Gastroesophageal sphincter (tissue), 4 donors: ENCODE measurements at regions not wholly inside any gene's neighbourhood (a gene's known extent, or its start where the extent isn't known, plus 50 kb on each side); places are given as distances from the start of the nearest gene placed in this dataset.

Source experiments
- ATAC-seq: fragments of 150-250 bp; one replicate; pipeline ENCODE4 v1.9.1; 2016; ENCODE audit warnings: mild to moderate bottlenecking, moderate library complexity
- H3K27ac ChIP-seq, 4 donors: fragments of 200-600 bp; sonication (generic) in 3 of 4; 1 replicate in 3 of 4; 2 replicates in 1 of 4; pipeline ENCODE4 v1.5.1; 2016 to 2019
- H3K27me3 ChIP-seq: fragments of 200-600 bp; sonication (generic); one replicate; pipeline ENCODE4 v1.5.1; 2019
- H3K36me3 ChIP-seq, 2 donors: fragments of 200-600 bp; sonication (generic); one replicate each; pipeline ENCODE4 v1.5.1; 2019; ENCODE audit warnings: control low read depth in 1 of 2
- H3K4me1 ChIP-seq, 3 donors: fragments of 200-600 bp; sonication (generic); 1 replicate in 2 of 3; 2 replicates in 1 of 3; pipeline ENCODE4 v1.5.1; 2016 to 2019; ENCODE audit warnings: control low read depth in 2 of 3
- H3K4me3 ChIP-seq, 2 donors: fragments of 200-600 bp; sonication (generic); one replicate each; pipeline ENCODE4 v1.5.1; 2019; ENCODE audit warnings: mild to moderate bottlenecking in 1 of 2, moderate library complexity in 1 of 2
- H3K9me3 ChIP-seq, 3 donors: fragments of 200-600 bp; sonication (generic); one replicate each; pipeline ENCODE4 v1.5.1; 2017 to 2019; ENCODE audit warnings: control low read depth in 2 of 3
- EP300 ChIP-seq: sonication (generic); formaldehyde crosslinking; IDR thresholded peaks from one replicate; pipeline ENCODE4 v1.6.1; 2017; ENCODE audit warnings: antibody characterized with exemption, mild to moderate bottlenecking
- POLR2A ChIP-seq, 2 donors: fragments of 450-650 bp; IDR thresholded peaks; one replicate each; pipeline ENCODE4 v1.6.1; 2017; ENCODE audit warnings: antibody characterized with exemption in 2 of 2, mild to moderate bottlenecking in 2 of 2, moderate library complexity in 1 of 2
- POLR2AphosphoS5 ChIP-seq: sonication (generic); formaldehyde crosslinking; IDR thresholded peaks from one replicate; pipeline ENCODE4 v1.6.1; 2017; ENCODE audit warnings: antibody characterized with exemption
- WGBS, 2 donors: methylation state at CpG; one replicate each; pipeline ENCODE4 v1.1.5; 2018; ENCODE audit warnings: low coverage in 1 of 2; 5-methylcytosine and 5-hydroxymethylcytosine counted together
- TF ChIP-seq, protein P1 (sequence below), 4 experiments: fragments of 200-600 bp in 2 of 4; fragments of 450-650 bp in 2 of 4; sonication (generic) in 1 of 4; IDR thresholded peaks; one replicate each; pipeline ENCODE4 v1.5.1; 2017 to 2019; ENCODE audit warnings: antibody characterized with exemption in 4 of 4, mild to moderate bottlenecking in 2 of 4, moderate library complexity in 2 of 4

DNA sequence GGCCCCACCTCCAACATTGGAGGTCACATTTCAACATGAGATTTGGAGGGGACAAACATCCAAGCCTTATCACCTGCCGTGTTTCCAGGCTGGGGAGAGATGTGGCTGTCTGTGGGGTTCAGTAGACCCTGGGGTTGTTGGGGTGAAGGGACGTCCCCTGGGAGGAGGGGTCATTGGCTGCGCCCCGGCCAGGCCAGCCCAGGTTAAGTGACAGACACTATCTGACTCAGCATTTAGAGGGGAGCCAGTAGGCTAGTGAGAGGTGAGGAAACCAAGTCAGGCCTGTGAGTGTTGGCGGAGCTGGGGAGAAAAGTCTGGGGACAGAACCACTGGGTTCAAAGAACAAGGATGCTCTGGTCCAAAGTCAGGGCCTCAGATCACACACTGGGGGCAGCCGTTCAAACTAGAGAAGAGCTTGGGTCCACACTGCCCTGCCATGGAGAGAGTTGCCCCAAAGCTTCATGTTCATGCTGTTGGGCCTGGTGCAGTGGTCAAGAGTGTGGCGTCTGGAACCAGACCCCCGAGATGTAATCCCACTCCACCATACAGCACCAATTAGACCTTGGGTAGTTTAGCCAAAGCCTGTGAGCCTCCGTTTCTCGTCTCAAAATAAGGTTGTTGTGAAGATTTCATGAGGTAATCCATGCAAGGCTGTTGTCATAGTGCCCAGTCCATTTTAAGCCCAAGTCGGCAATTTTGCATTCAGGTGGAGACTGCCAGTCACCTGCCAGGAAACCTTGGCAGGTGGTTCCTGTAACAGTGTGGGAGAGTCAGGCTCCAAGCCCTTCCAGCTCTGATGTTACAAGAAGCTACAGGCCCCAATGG is 1289.6 kb downstream of the TBC1D22A start:
- WGBS, 2 donors, result 72 to 80% methylated on average over 4 to 8 of the region's 11 CpGs
- no peaks in the 10 kb centered on the region for H3K36me3 ChIP-seq
- ATAC-seq, result no peak
- H3K27ac ChIP-seq, result no peak overlapping the region
- no peak overlapping the region for H3K4me3 ChIP-seq
- TF ChIP-seq POLR2A (IDR thresholded peaks at IDR 0.05) (no peak), POLR2AphosphoS5 (no peak), EP300 (no peak)
- TF ChIP-seq, protein P1, sequence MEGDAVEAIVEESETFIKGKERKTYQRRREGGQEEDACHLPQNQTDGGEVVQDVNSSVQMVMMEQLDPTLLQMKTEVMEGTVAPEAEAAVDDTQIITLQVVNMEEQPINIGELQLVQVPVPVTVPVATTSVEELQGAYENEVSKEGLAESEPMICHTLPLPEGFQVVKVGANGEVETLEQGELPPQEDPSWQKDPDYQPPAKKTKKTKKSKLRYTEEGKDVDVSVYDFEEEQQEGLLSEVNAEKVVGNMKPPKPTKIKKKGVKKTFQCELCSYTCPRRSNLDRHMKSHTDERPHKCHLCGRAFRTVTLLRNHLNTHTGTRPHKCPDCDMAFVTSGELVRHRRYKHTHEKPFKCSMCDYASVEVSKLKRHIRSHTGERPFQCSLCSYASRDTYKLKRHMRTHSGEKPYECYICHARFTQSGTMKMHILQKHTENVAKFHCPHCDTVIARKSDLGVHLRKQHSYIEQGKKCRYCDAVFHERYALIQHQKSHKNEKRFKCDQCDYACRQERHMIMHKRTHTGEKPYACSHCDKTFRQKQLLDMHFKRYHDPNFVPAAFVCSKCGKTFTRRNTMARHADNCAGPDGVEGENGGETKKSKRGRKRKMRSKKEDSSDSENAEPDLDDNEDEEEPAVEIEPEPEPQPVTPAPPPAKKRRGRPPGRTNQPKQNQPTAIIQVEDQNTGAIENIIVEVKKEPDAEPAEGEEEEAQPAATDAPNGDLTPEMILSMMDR (IDR thresholded peaks at IDR 0.05), result no peak
- peaks cover 60% of the 10 kb centered on the region for H3K27me3 ChIP-seq
- H3K9me3 ChIP-seq, result no peaks in the 10 kb centered on the region
- H3K4me1 ChIP-seq, result no peaks in the 10 kb centered on the region

DNA sequence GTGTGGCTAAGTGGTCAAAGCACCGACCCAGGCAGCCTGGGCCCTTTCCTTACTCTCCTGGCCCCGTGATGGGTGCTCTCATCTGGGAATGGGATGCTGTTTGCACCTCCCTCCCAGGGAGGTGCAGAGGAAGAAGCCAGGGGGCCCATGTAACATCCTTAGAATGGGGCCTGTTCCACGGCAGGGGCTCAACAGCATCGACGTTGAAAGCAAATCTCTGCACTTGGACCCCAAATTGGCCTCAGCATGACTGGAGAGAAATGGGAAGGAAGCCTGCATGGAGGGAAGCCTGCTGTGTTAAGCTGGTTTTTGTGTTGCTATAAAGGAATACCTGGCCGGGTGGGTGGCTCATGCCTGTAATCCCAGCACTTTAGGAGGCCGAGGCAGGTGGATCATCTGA is 1288.4 kb downstream of the TBC1D22A start:
- Histone ChIP-seq H3K36me3 (no peaks in the 10 kb centered on the region), H3K27me3 (peaks cover 59% of the 10 kb centered on the region), H3K4me1 (no peaks in the 10 kb centered on the region), H3K4me3 (no peak overlapping the region), H3K27ac (no peak overlapping the region), H3K9me3 (no peaks in the 10 kb centered on the region)
- no peak for ATAC-seq
- TF ChIP-seq, protein P1 (IDR thresholded peaks at IDR 0.05), result no peak
- TF ChIP-seq EP300 (no peak), POLR2A (IDR thresholded peaks at IDR 0.05) (no peak), POLR2AphosphoS5 (no peak)
- WGBS, 2 donors, result 55 to 60% methylated on average over 1 to 2 of the region's 7 CpGs

DNA sequence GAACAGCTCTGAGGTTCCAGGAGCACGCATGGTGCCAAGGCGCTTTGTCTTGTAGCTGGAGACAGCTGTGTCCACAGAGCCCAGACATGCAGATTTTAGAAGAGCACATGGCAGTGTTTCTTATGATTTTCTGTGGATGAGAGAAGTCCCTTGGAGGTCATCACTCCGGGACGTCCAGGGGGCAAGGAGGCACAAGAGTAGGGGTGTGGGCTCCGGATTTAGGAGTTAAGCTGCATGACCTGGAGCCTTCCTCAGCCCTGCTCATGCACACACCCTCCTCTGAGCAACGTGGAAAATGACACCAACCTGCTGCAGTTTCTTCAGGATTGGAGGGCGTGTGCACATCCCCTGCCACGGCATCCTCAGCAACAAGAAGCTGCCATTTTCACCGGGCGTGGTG is 1286.7 kb downstream of the TBC1D22A start:
- ATAC-seq, result no peak
- WGBS, 2 donors, result 0 to 15% methylated on average over 1 to 2 of the region's 10 CpGs

DNA sequence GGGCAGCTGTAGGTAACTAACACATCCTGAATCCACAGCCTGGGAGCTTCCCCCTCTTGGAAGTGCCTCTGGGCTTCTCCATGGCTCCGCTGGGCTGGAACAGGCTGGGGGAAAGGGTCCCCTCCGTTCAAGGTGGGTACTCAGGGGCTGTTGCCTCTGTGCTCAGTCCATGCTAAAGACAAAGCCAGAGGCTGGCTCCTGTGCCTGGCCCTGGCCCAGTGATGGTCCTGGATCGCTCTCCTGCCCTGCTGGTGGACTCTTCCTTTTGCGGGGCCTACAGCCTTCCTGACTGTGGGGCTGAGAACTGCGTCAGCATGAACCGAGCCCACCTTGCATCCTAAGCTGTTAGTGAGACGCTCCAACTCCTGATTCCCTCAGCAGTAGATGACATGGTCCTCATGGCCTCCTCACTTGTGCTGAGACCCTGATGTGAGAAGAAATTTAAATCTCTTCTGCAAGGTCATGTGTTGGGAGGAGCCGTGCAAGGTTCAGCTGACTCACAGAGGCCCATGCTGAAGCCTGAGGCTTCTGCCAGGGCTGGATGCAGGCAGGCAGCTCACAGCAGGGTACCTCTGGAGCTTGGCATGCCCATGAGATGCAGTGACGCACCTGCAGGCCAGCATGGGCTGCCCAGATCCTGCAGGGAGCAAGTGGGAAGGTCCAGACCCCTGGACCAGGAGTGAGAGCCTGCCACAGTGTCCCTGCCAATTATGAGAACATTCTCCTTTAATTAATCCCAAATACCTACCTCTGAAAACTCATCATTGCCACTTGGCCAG is 1285.5 kb downstream of the TBC1D22A start:
- H3K27ac ChIP-seq, result no peak overlapping the region
- no peak for ATAC-seq
- TF ChIP-seq, protein P1 (IDR thresholded peaks at IDR 0.05), result no peak
- no peak for TF ChIP-seq POLR2AphosphoS5
- TF ChIP-seq POLR2A (IDR thresholded peaks at IDR 0.05), result no peak
- H3K4me1 ChIP-seq, result no peaks in the 10 kb centered on the region
- no peak overlapping the region for H3K4me3 ChIP-seq
- WGBS, 2 donors, result no CpG with 5 or more reads among the region's 9 CpGs
- H3K9me3 ChIP-seq, result no peaks in the 10 kb centered on the region
- H3K36me3 ChIP-seq, result no peaks in the 10 kb centered on the region
- H3K27me3 ChIP-seq, result peaks cover 46% of the 10 kb centered on the region

More for the DNA sequence above, 1286.7 kb downstream of the TBC1D22A start:
- TF ChIP-seq EP300 (no peak), POLR2AphosphoS5 (no peak), POLR2A (IDR thresholded peaks at IDR 0.05) (no peak)
- TF ChIP-seq, protein P1 (IDR thresholded peaks at IDR 0.05), result no peak
- no peaks in the 10 kb centered on the region for H3K4me1 ChIP-seq
- no peaks in the 10 kb centered on the region for H3K9me3 ChIP-seq
- H3K27ac ChIP-seq, result no peak overlapping the region
- peaks cover 49% of the 10 kb centered on the region for H3K27me3 ChIP-seq
- no peaks in the 10 kb centered on the region for H3K36me3 ChIP-seq
- H3K4me3 ChIP-seq, result no peak overlapping the region
